NT2/D1 (cell line): ENCODE measurements at regions not wholly inside any gene's neighbourhood (a gene's known extent, or its start where the extent isn't known, plus 50 kb on each side); places are given as distances from the start of the nearest gene placed in this dataset.

Experiments
- DNase-seq: peaks from one replicate; pipeline ENCODE4 v3.0.0-alpha.2; 2011; ENCODE audit warnings: low read depth, low spot score
- H3K27me3 ChIP-seq: 2 replicates; pipeline ENCODE4 v1.6.0; 2011; ENCODE audit warnings: mild to moderate bottlenecking; ENCODE audit not compliant: insufficient read length, insufficient read depth
- H3K36me3 ChIP-seq: 2 replicates; pipeline ENCODE4 v1.6.1; 2011; ENCODE audit warnings: mild to moderate bottlenecking, low read length, mixed read lengths; ENCODE audit not compliant: insufficient read depth, insufficient read length
- H3K4me1 ChIP-seq: 2 replicates; pipeline ENCODE4 v1.5.1; 2011; ENCODE audit not compliant: insufficient read depth, insufficient read length
- H3K4me3 ChIP-seq: 2 replicates; pipeline ENCODE4 v1.5.1; 2011; ENCODE audit warnings: low read depth; ENCODE audit not compliant: insufficient read length
- H3K9ac ChIP-seq: 2 replicates; pipeline ENCODE4 v1.6.0; 2011; ENCODE audit warnings: low read depth; ENCODE audit not compliant: insufficient read length
- H3K9me3 ChIP-seq: 2 replicates; pipeline ENCODE4 v1.5.1; 2011; ENCODE audit warnings: mild to moderate bottlenecking, low read length; ENCODE audit not compliant: insufficient read depth
- SUZ12 ChIP-seq: IDR thresholded peaks from 2 replicates; pipeline ENCODE4 v1.6.1; 2011; ENCODE audit not compliant: insufficient read length, insufficient read depth; ENCODE audit errors: extremely low read depth
- YY1 ChIP-seq: IDR thresholded peaks from 2 replicates; pipeline ENCODE4 v1.6.1; 2011; ENCODE audit not compliant: insufficient read length, insufficient read depth
- ZNF274 ChIP-seq: IDR thresholded peaks from 2 replicates; pipeline ENCODE4 v1.6.1; 2011; ENCODE audit warnings: mild to moderate bottlenecking, low read depth, low read length

- no peak for DNase-seq
- Histone ChIP-seq H3K9me3 (peaks cover 9% of the 10 kb centered on the region; the same call in 1 of the 2 replicates), H3K27me3 (no peaks in the 10 kb centered on the region), H3K4me3 (no peak overlapping the region), H3K9ac (no peak overlapping the region), H3K36me3 (no peaks in the 10 kb centered on the region), H3K4me1 (peaks cover 3% of the 10 kb centered on the region)
- TF ChIP-seq SUZ12: no peak
- TF ChIP-seq ZNF274: no peak
- TF ChIP-seq YY1: no peak
These were observed 123.7 kb upstream of the GSC start for GRCh38 chr14:94893411-94894160.

GRCh38 chr14:94890785-94891184, 120.9 kb upstream of the GSC start:
- no peaks in the 10 kb centered on the region for H3K36me3 ChIP-seq
- H3K9me3 ChIP-seq: peaks cover 9% of the 10 kb centered on the region; the same call in 1 of the 2 replicates
- no peaks in the 10 kb centered on the region for H3K27me3 ChIP-seq
- DNase-seq: no peak
- no peak overlapping the region for H3K4me3 ChIP-seq
- TF ChIP-seq SUZ12 (no peak), ZNF274 (no peak), YY1 (no peak)
- peaks cover 4% of the 10 kb centered on the region for H3K4me1 ChIP-seq
- no peak overlapping the region for H3K9ac ChIP-seq

GRCh38 chr14:94889520-94890312, 119.8 kb upstream of the GSC start:
- TF ChIP-seq ZNF274: no peak
- no peak for TF ChIP-seq SUZ12
- no peak for DNase-seq
- H3K4me3 ChIP-seq: no peak overlapping the region
- peaks cover 4% of the 10 kb centered on the region for H3K4me1 ChIP-seq
- 0 out of 2 replicates have a peak, but pooled peaks cover under 1% of the 10 kb centered on the region for H3K9me3 ChIP-seq
- H3K27me3 ChIP-seq: no peaks in the 10 kb centered on the region
- no peaks in the 10 kb centered on the region for H3K36me3 ChIP-seq
- no peak overlapping the region for H3K9ac ChIP-seq

DNA sequence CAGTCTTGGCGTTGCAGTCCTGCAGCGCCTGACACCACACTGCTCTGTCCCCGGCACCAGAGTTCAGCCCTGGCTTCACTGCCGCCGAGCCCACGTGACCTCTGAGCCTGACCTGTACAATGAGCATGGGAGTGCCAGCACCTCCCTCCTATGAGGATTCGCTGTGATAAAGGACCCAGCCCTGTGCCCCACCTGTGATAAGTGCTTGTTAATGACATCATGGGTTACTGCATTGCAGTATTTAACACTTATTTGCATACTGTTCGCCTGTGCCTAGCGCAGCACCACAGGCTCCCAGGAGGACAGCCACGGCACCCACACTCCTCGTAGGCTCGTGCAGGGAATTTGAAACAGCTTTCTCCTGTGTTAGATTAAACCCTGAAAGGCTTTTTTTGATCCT, 118.2 kb upstream of the GSC start:
- Histone ChIP-seq H3K9ac (no peak overlapping the region), H3K4me1 (peaks cover 6% of the 10 kb centered on the region), H3K9me3 (no peaks in the 10 kb centered on the region), H3K27me3 (no peaks in the 10 kb centered on the region), H3K4me3 (no peak overlapping the region), H3K36me3 (no peaks in the 10 kb centered on the region)
- no peak for TF ChIP-seq SUZ12
- no peak for TF ChIP-seq YY1
- TF ChIP-seq ZNF274: no peak
- no peak for DNase-seq

GRCh38 chr14:94887591-94887990, 117.7 kb upstream of the GSC start:
- no peaks in the 10 kb centered on the region for H3K27me3 ChIP-seq
- peaks cover 6% of the 10 kb centered on the region for H3K4me1 ChIP-seq
- no peak overlapping the region for H3K4me3 ChIP-seq
- no peak for TF ChIP-seq ZNF274
- TF ChIP-seq SUZ12: no peak
- TF ChIP-seq YY1: no peak
- no peak for DNase-seq
- no peak overlapping the region for H3K9ac ChIP-seq
- H3K36me3 ChIP-seq: no peaks in the 10 kb centered on the region
- no peaks in the 10 kb centered on the region for H3K9me3 ChIP-seq

GRCh38 chr14:94886931-94887330, 117.0 kb upstream of the GSC start:
- no peak for DNase-seq
- H3K9ac ChIP-seq: no peak overlapping the region
- H3K27me3 ChIP-seq: no peaks in the 10 kb centered on the region
- peaks cover 6% of the 10 kb centered on the region for H3K4me1 ChIP-seq
- no peaks in the 10 kb centered on the region for H3K36me3 ChIP-seq
- no peaks in the 10 kb centered on the region for H3K9me3 ChIP-seq
- H3K4me3 ChIP-seq: no peak overlapping the region
- TF ChIP-seq SUZ12 (no peak), ZNF274 (no peak), YY1 (no peak)

DNA sequence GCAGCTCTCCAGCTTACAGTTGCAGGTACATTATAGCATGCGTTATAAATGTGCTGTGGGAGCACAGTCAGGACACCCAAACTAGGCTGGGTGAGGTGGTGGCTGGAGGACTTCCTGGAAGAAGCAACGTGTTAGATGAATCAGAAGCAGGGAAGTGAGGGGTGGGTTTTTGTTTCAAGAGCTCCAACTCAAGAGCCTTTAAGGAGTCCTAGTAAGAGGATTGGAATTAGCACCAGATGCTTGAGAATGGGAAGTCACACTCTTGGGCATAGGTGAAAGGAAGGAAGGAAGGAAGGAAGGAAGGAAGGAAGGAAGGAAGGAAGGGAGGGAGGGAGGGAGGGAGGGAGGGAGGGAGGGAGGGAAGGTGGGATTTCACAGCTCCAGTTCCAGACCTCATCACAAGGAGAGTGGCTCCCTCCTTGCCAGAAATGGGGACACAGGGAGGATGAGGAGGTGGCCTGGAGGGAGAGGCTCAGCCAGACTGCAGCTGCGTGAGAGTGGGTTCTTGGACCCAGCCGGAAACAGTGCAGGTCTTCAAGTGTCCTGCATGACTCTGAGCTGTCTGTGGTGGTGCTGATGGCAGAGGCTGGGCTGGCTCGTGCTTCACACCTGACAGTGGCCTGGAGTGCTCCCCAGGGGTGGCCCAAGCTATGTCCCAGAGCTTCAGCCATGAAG, 115.7 kb upstream of the GSC start:
- H3K4me3 ChIP-seq: no peak overlapping the region
- no peak for TF ChIP-seq YY1
- no peak for TF ChIP-seq ZNF274
- no peak for TF ChIP-seq SUZ12
- no peaks in the 10 kb centered on the region for H3K36me3 ChIP-seq
- peaks cover 6% of the 10 kb centered on the region for H3K4me1 ChIP-seq
- H3K27me3 ChIP-seq: no peaks in the 10 kb centered on the region
- DNase-seq: no peak
- H3K9ac ChIP-seq: no peak overlapping the region
- H3K9me3 ChIP-seq: no peaks in the 10 kb centered on the region
